ENCODE measurements at regions not wholly inside any gene's neighbourhood (a gene's known extent, or its start where the extent isn't known, plus 50 kb on each side); places are given as distances from the start of the nearest gene placed in this dataset.

DNA sequence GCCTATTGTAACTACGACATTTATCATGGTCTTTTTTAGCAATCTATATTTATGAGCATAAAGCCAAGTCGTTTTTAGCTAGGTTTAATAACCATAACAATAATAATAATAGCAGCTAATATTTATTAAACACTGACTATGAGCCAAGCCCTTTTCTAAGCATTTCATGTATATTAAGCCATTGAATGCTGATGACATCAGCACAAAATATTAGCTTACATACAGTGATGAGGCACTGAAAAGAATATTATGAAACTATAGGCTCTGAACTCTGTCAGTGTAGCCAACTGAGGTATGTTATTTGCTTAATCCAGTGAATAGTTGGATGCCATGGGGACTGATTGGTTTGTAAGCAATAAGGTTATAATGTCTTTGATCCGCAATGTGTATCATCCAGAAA, 235.2 kb downstream of the NDFIP2 start:
- TF ChIP-seq ZNF274 (IDR thresholded peaks at IDR 0.05; ENCODE audit: low read depth, low read length): no peak
- TF ChIP-seq YY1 (IDR thresholded peaks at IDR 0.05; ENCODE audit: insufficient read depth, insufficient read length): no peak
- no peak for TF ChIP-seq SUZ12 (IDR thresholded peaks at IDR 0.05; ENCODE audit: extremely low read depth, insufficient read depth, insufficient read length)
